ENCODE measurements at regions not wholly inside any gene's neighbourhood (a gene's known extent, or its start where the extent isn't known, plus 50 kb on each side); places are given as distances from the start of the nearest gene placed in this dataset.
A peak's percentile ranks its signal among the peaks of the same experiment; 100 is the strongest.

GRCh38 chrX:36609616-36610585 is 398.3 kb upstream of the FAM47C start:
- Histone ChIP-seq H3K4me1 (ENCODE audit: insufficient read depth, low read length, poor library complexity, severe bottlenecking) (no peaks in the 10 kb centered on the region), H3K36me3 (ENCODE audit: insufficient read depth, low read length, poor library complexity, severe bottlenecking) (no peaks in the 10 kb centered on the region), H3K27me3 (replicated peaks; ENCODE audit: insufficient read depth, low read depth, low read length, poor library complexity) (no peaks in the 10 kb centered on the region), H3K27ac (ENCODE audit: low read depth, low read length, poor library complexity, severe bottlenecking) (no peak overlapping the region), H3K4me3 (ENCODE audit: low read depth, low read length, poor library complexity, severe bottlenecking) (no peak overlapping the region), H3K9me3 (ENCODE audit: low read depth, low read length, poor library complexity, severe bottlenecking) (no peaks in the 10 kb centered on the region)
- ChIA-PET POLR2A (ENCODE audit: low non-redundant PET) (no interaction called here), CTCF (no interaction called here)
- TF ChIP-seq EZH2 (IDR thresholded peaks at IDR 0.05; ENCODE audit: borderline replicate concordance, low read depth, low read length, poor library complexity, severe bottlenecking) = no peak
- no peak for TF ChIP-seq CTCF (conservative IDR thresholded peaks at IDR 0.05; ENCODE audit: low read depth, low read length)
- BruUV-seq (replicated peaks) = no TSS peak
- no peak for DNase-seq (ENCODE audit: low spot score)
- intact Hi-C loops (cut with micrococcal nuclease; ENCODE audit: unreplicated experiment) = no loop called here

- no TSS peak for BruUV-seq (replicated peaks)
- Histone ChIP-seq H3K36me3 (ENCODE audit: insufficient read depth, low read length, poor library complexity, severe bottlenecking) (no peaks in the 10 kb centered on the region), H3K27ac (ENCODE audit: low read depth, low read length, poor library complexity, severe bottlenecking) (no peak overlapping the region), H3K4me1 (ENCODE audit: insufficient read depth, low read length, poor library complexity, severe bottlenecking) (no peaks in the 10 kb centered on the region), H3K4me3 (ENCODE audit: low read depth, low read length, poor library complexity, severe bottlenecking) (no peak overlapping the region), H3K9me3 (ENCODE audit: low read depth, low read length, poor library complexity, severe bottlenecking) (peaks cover 3% of the 10 kb centered on the region), H3K27me3 (replicated peaks; ENCODE audit: insufficient read depth, low read depth, low read length, poor library complexity) (no peaks in the 10 kb centered on the region)
- no peak for DNase-seq (ENCODE audit: low spot score)
- CTCF ChIA-PET = no interaction called here
- intact Hi-C loops (cut with micrococcal nuclease; ENCODE audit: unreplicated experiment) = no loop called here
- TF ChIP-seq EZH2 (IDR thresholded peaks at IDR 0.05; ENCODE audit: borderline replicate concordance, low read depth, low read length, poor library complexity, severe bottlenecking) (no peak), CTCF (conservative IDR thresholded peaks at IDR 0.05; ENCODE audit: low read depth, low read length) (no peak)
- POLR2A ChIA-PET (ENCODE audit: low non-redundant PET) = no interaction called here
These were observed 381.3 kb upstream of the FAM47C start for GRCh38 chrX:36626898-36627297.

GRCh38 chrX:36640232-36640631 is 367.9 kb upstream of the FAM47C start:
- intact Hi-C loops (cut with micrococcal nuclease; ENCODE audit: unreplicated experiment) = no loop called here
- CTCF ChIA-PET = no interaction called here
- TF ChIP-seq EZH2 (IDR thresholded peaks at IDR 0.05; ENCODE audit: borderline replicate concordance, low read depth, low read length, poor library complexity, severe bottlenecking) (no peak), CTCF (conservative IDR thresholded peaks at IDR 0.05; ENCODE audit: low read depth, low read length) (peak; percentile 31; the same call in 1 of the 2 replicates)
- no TSS peak for BruUV-seq (replicated peaks)
- H3K4me1 ChIP-seq (ENCODE audit: insufficient read depth, low read length, poor library complexity, severe bottlenecking) = no peaks in the 10 kb centered on the region
- H3K4me3 ChIP-seq (ENCODE audit: low read depth, low read length, poor library complexity, severe bottlenecking) = no peak overlapping the region
- no peak for DNase-seq (ENCODE audit: low spot score)
- no peaks in the 10 kb centered on the region for H3K36me3 ChIP-seq (ENCODE audit: insufficient read depth, low read length, poor library complexity, severe bottlenecking)
- H3K27me3 ChIP-seq (replicated peaks; ENCODE audit: insufficient read depth, low read depth, low read length, poor library complexity) = no peaks in the 10 kb centered on the region
- H3K27ac ChIP-seq (ENCODE audit: low read depth, low read length, poor library complexity, severe bottlenecking) = no peak overlapping the region
- POLR2A ChIA-PET (ENCODE audit: low non-redundant PET) = no interaction called here
- no peaks in the 10 kb centered on the region for H3K9me3 ChIP-seq (ENCODE audit: low read depth, low read length, poor library complexity, severe bottlenecking)

Measured in A673 (cell line).